ENCODE measurements at regions not wholly inside any gene's neighbourhood (a gene's known extent, or its start where the extent isn't known, plus 50 kb on each side); places are given as distances from the start of the nearest gene placed in this dataset.

DNA sequence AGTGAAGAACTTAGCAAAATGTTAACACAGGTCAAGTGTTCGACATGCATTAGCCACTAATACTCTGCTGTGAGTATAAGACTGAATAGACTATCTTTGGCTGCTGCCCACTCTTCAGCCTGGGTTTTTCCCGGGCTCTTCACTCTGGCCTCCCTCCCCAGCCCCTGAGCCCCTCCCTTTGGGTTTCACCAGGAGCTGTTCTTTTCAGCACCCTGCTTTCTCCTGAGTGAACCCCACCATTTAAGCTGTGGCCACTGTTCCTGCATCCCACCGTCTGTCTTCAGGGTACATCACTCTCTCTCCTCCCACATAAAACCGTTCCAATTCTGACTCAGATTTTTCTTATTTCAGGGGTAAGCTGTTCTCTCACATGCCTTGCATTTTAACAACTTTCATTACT, 92.0 kb upstream of the ASIC2 start:
- TF ChIP-seq, protein P1, sequence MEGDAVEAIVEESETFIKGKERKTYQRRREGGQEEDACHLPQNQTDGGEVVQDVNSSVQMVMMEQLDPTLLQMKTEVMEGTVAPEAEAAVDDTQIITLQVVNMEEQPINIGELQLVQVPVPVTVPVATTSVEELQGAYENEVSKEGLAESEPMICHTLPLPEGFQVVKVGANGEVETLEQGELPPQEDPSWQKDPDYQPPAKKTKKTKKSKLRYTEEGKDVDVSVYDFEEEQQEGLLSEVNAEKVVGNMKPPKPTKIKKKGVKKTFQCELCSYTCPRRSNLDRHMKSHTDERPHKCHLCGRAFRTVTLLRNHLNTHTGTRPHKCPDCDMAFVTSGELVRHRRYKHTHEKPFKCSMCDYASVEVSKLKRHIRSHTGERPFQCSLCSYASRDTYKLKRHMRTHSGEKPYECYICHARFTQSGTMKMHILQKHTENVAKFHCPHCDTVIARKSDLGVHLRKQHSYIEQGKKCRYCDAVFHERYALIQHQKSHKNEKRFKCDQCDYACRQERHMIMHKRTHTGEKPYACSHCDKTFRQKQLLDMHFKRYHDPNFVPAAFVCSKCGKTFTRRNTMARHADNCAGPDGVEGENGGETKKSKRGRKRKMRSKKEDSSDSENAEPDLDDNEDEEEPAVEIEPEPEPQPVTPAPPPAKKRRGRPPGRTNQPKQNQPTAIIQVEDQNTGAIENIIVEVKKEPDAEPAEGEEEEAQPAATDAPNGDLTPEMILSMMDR (IDR thresholded peaks at IDR 0.05; ENCODE audit: low read length): no peak
- TF ChIP-seq EZH2 (IDR thresholded peaks at IDR 0.05; ENCODE audit: borderline replicate concordance, low read length): no peak
